HG03025 (cell line): ENCODE measurements at regions not wholly inside any gene's neighbourhood (a gene's known extent, or its start where the extent isn't known, plus 50 kb on each side); places are given as distances from the start of the nearest gene placed in this dataset.

Experiments
- ATAC-seq: cut with Tn5 transposase; IDR thresholded peaks from one replicate; pipeline ENCODE4 v1.9.1; 2021; ENCODE audit warnings: mild to moderate bottlenecking, moderate library complexity; ENCODE audit not compliant: unreplicated experiment, low FRiP score

GRCh38 chr12:127900386-127900785 lies 366.6 kb upstream of the TMEM132C start:
- no peak for ATAC-seq

GRCh38 chr12:127903146-127903545 lies 363.8 kb upstream of the TMEM132C start:
- no peak for ATAC-seq

- ATAC-seq, result no peak
These were observed 357.9 kb upstream of the TMEM132C start for GRCh38 chr12:127909041-127909440.

- no peak for ATAC-seq
These were observed 355.7 kb upstream of the TMEM132C start for GRCh38 chr12:127911291-127911690.

- no peak for ATAC-seq
These were observed 354.8 kb upstream of the TMEM132C start for GRCh38 chr12:127912035-127912665.

GRCh38 chr12:127923501-127923900 lies 343.5 kb upstream of the TMEM132C start:
- no peak for ATAC-seq

- no peak for ATAC-seq
These were observed 341.0 kb upstream of the TMEM132C start for GRCh38 chr12:127925971-127926370.

- ATAC-seq, result no peak
These were observed 338.8 kb upstream of the TMEM132C start for GRCh38 chr12:127928178-127928577.

- no peak for ATAC-seq
These were observed 338.1 kb upstream of the TMEM132C start for GRCh38 chr12:127928615-127929571.

GRCh38 chr12:127930122-127930521 lies 336.8 kb upstream of the TMEM132C start:
- no peak for ATAC-seq

- no peak for ATAC-seq
These were observed 332.6 kb upstream of the TMEM132C start for GRCh38 chr12:127934409-127934808.

GRCh38 chr12:127936463-127936862 lies 330.5 kb upstream of the TMEM132C start:
- ATAC-seq, result no peak

- ATAC-seq, result no peak
These were observed 325.6 kb upstream of the TMEM132C start for GRCh38 chr12:127941332-127941731.

- ATAC-seq, result no peak
These were observed 324.0 kb upstream of the TMEM132C start for GRCh38 chr12:127942981-127943380.

GRCh38 chr12:127943481-127944210 lies 323.3 kb upstream of the TMEM132C start:
- no peak for ATAC-seq

GRCh38 chr12:127944211-127944899 lies 322.6 kb upstream of the TMEM132C start:
- no peak for ATAC-seq

- ATAC-seq, result no peak
These were observed 309.8 kb upstream of the TMEM132C start for GRCh38 chr12:127957001-127957660.

GRCh38 chr12:127962303-127962702 lies 304.7 kb upstream of the TMEM132C start:
- no peak for ATAC-seq

- no peak for ATAC-seq
These were observed 303.0 kb upstream of the TMEM132C start for GRCh38 chr12:127963933-127964332.

GRCh38 chr12:127964717-127965116 lies 302.3 kb upstream of the TMEM132C start:
- ATAC-seq, result no peak
